Ishikawa (cell line): ENCODE measurements at regions not wholly inside any gene's neighbourhood (a gene's known extent, or its start where the extent isn't known, plus 50 kb on each side); places are given as distances from the start of the nearest gene placed in this dataset.

Experiments
- CEBPB ChIP-seq: IDR thresholded peaks from 2 replicates; pipeline ENCODE4 v1.6.1; 2012
- CREB1 ChIP-seq: IDR thresholded peaks from 2 replicates; pipeline ENCODE4 v1.6.1; 2012; ENCODE audit warnings: low read depth
- EGR1 ChIP-seq: IDR thresholded peaks from 2 replicates; pipeline ENCODE4 v1.6.1; 2012
- EP300 ChIP-seq: IDR thresholded peaks from 2 replicates; pipeline ENCODE4 v1.6.1; 2012; ENCODE audit warnings: borderline replicate concordance
- FOXM1 ChIP-seq: IDR thresholded peaks from 2 replicates; pipeline ENCODE4 v1.6.1; 2012; ENCODE audit warnings: low read depth, borderline replicate concordance
- NFIC ChIP-seq: IDR thresholded peaks from 2 replicates; pipeline ENCODE4 v1.6.1; 2012
- RAD21 ChIP-seq: IDR thresholded peaks from 2 replicates; pipeline ENCODE4 v1.6.1; 2012; ENCODE audit warnings: low read depth
- REST ChIP-seq: IDR thresholded peaks from 2 replicates; pipeline ENCODE4 v1.6.1; 2012; ENCODE audit warnings: low read depth, mild to moderate bottlenecking
- TAF1 ChIP-seq: IDR thresholded peaks from 2 replicates; pipeline ENCODE4 v1.6.1; 2012; ENCODE audit warnings: low read depth, mild to moderate bottlenecking
- TCF12 ChIP-seq: IDR thresholded peaks from 2 replicates; pipeline ENCODE4 v1.6.1; 2012; ENCODE audit warnings: low read depth
- TEAD4 ChIP-seq: IDR thresholded peaks from 2 replicates; pipeline ENCODE4 v1.6.1; 2012
- YY1 ChIP-seq: IDR thresholded peaks from 2 replicates; pipeline ENCODE4 v1.6.1; 2012; ENCODE audit warnings: low read depth
- ZBTB7A ChIP-seq: IDR thresholded peaks from 2 replicates; pipeline ENCODE4 v1.6.1; 2012; ENCODE audit warnings: low read depth
- TF ChIP-seq, protein P1 (sequence below): IDR thresholded peaks from 2 replicates; pipeline ENCODE4 v1.6.1; 2012
- TF ChIP-seq, protein P2 (sequence below): IDR thresholded peaks from 2 replicates; pipeline ENCODE4 v1.6.1; 2012

DNA sequence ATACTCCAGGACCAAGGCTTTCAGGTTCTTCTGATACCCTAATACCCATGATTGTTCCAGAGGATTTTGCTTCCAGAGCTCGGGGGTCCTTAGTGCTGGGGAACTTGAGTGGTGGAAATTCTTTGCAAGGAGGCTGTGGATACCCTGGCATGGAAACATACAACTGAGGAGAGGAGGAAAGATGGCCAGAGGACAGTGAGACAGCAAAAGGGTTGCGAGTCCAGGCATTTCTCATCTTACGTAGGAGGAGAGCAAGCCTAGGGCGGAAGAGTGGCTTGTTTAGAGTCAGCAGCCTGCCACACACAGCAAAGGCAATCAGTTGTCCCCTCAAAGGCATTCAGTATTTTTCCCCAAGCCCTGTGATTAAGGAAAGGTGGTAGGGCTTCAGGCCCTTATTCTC, 73.5 kb downstream of the ADM start:
- TF ChIP-seq ZBTB7A (no peak), FOXM1 (no peak), EP300 (no peak), EGR1 (no peak)

DNA sequence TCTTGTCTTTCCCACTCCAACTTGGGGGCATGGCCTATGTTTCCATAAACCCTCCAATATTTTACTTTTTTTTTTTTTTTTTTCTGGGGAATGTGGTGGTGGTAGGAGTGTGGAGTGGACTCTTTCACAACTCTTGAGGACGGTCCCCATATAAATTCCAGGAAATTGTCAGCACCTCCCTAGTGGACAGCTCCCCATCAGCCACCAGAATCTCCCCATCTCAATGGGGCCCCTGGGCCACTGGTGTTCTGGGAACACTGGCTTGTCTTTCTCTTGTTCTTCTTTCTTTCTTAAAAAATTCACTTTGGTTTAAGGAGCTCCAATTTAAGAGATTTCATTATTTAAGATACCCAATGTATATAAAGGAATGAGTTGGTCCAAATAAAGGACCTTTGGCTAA, 74.1 kb downstream of the ADM start:
- TF ChIP-seq REST, result peak; percentile 91
- no peak; the same call in 1 of the 2 replicates for TF ChIP-seq TEAD4
- TF ChIP-seq CEBPB, result 0 out of 2 replicates have a peak, but pooled peaks have one; percentile 34

DNA sequence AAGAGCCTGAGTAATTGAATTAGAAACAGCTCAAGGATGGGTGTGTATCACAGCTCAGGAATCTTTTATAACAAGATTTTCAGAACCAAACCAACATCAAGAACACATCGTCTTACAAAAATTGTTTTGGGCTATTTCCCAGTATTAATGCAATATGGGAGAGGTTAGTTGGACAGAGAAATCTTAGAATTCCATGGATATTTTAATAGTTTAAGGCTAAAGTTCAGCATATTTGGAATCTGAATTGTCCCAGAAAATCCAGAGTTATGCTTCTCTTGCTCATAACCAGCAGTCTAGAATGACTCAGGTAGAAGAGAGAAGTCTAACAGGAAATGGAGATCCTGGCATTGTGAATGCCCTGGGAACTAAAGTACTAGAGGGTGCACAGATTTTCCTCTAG, 74.6 kb downstream of the ADM start:
- TF ChIP-seq TCF12, result no peak
- no peak for TF ChIP-seq TAF1
- no peak for TF ChIP-seq REST
- TF ChIP-seq EP300, result no peak
- TF ChIP-seq, protein P1, sequence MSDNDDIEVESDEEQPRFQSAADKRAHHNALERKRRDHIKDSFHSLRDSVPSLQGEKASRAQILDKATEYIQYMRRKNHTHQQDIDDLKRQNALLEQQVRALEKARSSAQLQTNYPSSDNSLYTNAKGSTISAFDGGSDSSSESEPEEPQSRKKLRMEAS, result no peak
- no peak for TF ChIP-seq ZBTB7A
- no peak for TF ChIP-seq FOXM1
- TF ChIP-seq NFIC, result no peak
- TF ChIP-seq CREB1, result no peak
- TF ChIP-seq TEAD4, result no peak
- TF ChIP-seq, protein P2, sequence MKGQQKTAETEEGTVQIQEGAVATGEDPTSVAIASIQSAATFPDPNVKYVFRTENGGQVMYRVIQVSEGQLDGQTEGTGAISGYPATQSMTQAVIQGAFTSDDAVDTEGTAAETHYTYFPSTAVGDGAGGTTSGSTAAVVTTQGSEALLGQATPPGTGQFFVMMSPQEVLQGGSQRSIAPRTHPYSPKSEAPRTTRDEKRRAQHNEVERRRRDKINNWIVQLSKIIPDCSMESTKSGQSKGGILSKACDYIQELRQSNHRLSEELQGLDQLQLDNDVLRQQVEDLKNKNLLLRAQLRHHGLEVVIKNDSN, result no peak
- no peak for TF ChIP-seq EGR1
- no peak for TF ChIP-seq CEBPB
- TF ChIP-seq RAD21, result no peak
- TF ChIP-seq YY1, result no peak

GRCh38 chr11:10379871-10380568, 75.0 kb upstream of the AMPD3 start:
- TF ChIP-seq NFIC (no peak), CEBPB (no peak), ZBTB7A (no peak), EGR1 (no peak), FOXM1 (no peak), REST (no peak), CREB1 (no peak)
- TF ChIP-seq, protein P1, result no peak

DNA sequence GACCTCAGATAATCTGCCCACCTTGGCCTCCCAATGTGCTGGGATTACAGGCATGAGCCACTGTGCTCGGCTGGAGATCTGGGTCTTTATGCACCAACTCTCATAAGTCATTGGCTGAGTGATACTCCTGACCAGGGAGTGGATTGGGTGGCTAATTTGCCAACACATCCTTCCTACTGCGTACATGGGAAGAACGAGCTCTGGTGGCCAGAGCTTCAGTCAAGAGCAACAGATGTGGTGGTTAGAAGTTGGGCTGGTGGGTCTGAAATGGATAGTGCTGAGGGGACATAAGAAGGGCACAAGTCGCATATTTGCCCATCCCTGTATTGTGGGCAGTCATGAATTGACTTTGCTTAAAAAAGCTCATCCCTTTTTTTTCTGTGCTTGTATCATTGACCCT, 74.1 kb upstream of the AMPD3 start:
- TF ChIP-seq CREB1 (no peak), EGR1 (no peak)

DNA sequence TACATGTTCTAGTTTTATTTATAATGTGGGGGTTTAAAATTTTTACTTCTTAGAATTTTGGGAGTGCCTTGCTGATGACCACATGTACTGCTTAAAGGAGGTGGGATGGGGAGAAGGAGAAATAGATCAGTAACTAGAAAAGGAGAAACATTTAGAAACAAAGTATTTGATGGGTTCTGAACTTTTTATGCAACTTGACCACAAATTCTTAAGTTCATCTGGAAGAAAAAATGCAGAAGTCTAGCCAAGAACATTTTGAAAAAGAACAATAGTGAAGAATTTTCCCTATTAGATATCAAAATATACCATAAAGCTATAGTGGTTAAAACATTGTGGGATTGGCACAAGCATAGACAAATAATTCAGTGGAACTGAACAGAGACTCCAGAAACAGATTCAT, 73.3 kb upstream of the AMPD3 start:
- TF ChIP-seq EGR1, result no peak
- TF ChIP-seq, protein P1, result no peak
- no peak for TF ChIP-seq YY1
- TF ChIP-seq REST, result no peak
- no peak for TF ChIP-seq CEBPB
- TF ChIP-seq TEAD4, result no peak
- TF ChIP-seq NFIC, result no peak
